DND-41 (cell line): ENCODE measurements at regions not wholly inside any gene's neighbourhood (a gene's known extent, or its start where the extent isn't known, plus 50 kb on each side); places are given as distances from the start of the nearest gene placed in this dataset.

Experiments used
- EZH2 ChIP-seq: IDR thresholded peaks from 3 replicates; pipeline ENCODE4 v1.6.1; 2012; ENCODE audit warnings: borderline replicate concordance, low read depth, mild to moderate bottlenecking, moderate library complexity, low read length, inconsistent platforms; ENCODE audit not compliant: severe bottlenecking
- TF ChIP-seq, protein P1 (sequence below): IDR thresholded peaks from 2 replicates; pipeline ENCODE4 v1.5.1; 2012; ENCODE audit warnings: borderline replicate concordance, low read length, moderate library complexity, mild to moderate bottlenecking; ENCODE audit not compliant: poor library complexity, severe bottlenecking; ENCODE audit errors: extremely low read depth

DNA sequence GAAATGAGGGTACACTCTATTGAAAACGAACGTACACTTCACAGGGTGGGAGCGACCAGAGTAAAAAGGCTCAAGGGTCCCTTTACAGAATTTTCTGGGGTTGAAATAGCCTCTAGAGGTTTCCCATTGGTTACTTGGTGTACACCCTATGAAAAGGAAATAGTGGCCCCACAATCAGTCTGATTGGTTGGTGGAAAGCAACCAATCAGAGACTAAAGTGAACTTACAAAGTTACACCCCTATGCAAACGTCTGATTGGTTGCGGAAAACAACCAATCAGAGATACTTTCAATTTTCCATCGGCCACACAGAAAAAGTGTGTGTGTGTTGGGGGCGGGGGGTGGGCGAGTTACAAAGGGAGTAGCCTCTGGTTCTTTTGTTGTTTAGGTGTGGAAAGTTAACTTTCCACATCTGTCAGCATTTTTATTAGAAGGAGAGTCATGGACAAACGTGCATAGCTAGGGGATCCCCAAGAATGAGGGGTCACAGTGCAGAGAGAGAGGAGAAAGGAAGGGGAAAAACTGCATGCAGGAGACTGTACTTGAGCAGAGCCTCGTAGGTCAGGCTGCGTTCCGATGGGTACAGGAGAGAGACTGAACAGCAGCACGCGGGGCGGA, 1152.1 kb downstream of the TBC1D22A start:
- TF ChIP-seq, protein P1, sequence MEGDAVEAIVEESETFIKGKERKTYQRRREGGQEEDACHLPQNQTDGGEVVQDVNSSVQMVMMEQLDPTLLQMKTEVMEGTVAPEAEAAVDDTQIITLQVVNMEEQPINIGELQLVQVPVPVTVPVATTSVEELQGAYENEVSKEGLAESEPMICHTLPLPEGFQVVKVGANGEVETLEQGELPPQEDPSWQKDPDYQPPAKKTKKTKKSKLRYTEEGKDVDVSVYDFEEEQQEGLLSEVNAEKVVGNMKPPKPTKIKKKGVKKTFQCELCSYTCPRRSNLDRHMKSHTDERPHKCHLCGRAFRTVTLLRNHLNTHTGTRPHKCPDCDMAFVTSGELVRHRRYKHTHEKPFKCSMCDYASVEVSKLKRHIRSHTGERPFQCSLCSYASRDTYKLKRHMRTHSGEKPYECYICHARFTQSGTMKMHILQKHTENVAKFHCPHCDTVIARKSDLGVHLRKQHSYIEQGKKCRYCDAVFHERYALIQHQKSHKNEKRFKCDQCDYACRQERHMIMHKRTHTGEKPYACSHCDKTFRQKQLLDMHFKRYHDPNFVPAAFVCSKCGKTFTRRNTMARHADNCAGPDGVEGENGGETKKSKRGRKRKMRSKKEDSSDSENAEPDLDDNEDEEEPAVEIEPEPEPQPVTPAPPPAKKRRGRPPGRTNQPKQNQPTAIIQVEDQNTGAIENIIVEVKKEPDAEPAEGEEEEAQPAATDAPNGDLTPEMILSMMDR, result no peak
- no peak for TF ChIP-seq EZH2
